ENCODE measurements at regions not wholly inside any gene's neighbourhood (a gene's known extent, or its start where the extent isn't known, plus 50 kb on each side); places are given as distances from the start of the nearest gene placed in this dataset.

GRCh38 chr1:229848752-229849677, 218.0 kb upstream of the GALNT2 start:
- no peak for DNase-seq (ENCODE audit: extremely low read depth, insufficient read length)
- peak; percentile 68 for TF ChIP-seq CTCF (IDR thresholded peaks at IDR 0.05; ENCODE audit: insufficient read depth, low read length, poor library complexity, severe bottlenecking)
- Histone ChIP-seq H3K27me3 (replicated peaks; ENCODE audit: control insufficient read depth, insufficient read depth, low read length) (no peaks in the 10 kb centered on the region), H3K36me3 (ENCODE audit: control insufficient read depth, insufficient read depth, low read length) (no peaks in the 10 kb centered on the region), H3K4me3 (replicated peaks; ENCODE audit: low read depth, low read length) (no peak overlapping the region)

GRCh38 chr1:229851511-229851910, 215.5 kb upstream of the GALNT2 start:
- H3K36me3 ChIP-seq (ENCODE audit: control insufficient read depth, insufficient read depth, low read length): no peaks in the 10 kb centered on the region
- no peak overlapping the region for H3K4me3 ChIP-seq (replicated peaks; ENCODE audit: low read depth, low read length)
- DNase-seq (ENCODE audit: extremely low read depth, insufficient read length): no peak
- H3K27me3 ChIP-seq (replicated peaks; ENCODE audit: control insufficient read depth, insufficient read depth, low read length): no peaks in the 10 kb centered on the region
- no peak for TF ChIP-seq CTCF (IDR thresholded peaks at IDR 0.05; ENCODE audit: insufficient read depth, low read length, poor library complexity, severe bottlenecking)

GRCh38 chr1:229853751-229854150, 213.3 kb upstream of the GALNT2 start:
- Histone ChIP-seq H3K36me3 (ENCODE audit: control insufficient read depth, insufficient read depth, low read length) (no peaks in the 10 kb centered on the region), H3K27me3 (replicated peaks; ENCODE audit: control insufficient read depth, insufficient read depth, low read length) (no peaks in the 10 kb centered on the region), H3K4me3 (replicated peaks; ENCODE audit: low read depth, low read length) (no peak overlapping the region)
- DNase-seq (ENCODE audit: extremely low read depth, insufficient read length): no peak
- TF ChIP-seq CTCF (IDR thresholded peaks at IDR 0.05; ENCODE audit: insufficient read depth, low read length, poor library complexity, severe bottlenecking): no peak

- no peak overlapping the region for H3K4me3 ChIP-seq (replicated peaks; ENCODE audit: low read depth, low read length)
- DNase-seq (ENCODE audit: extremely low read depth, insufficient read length): no peak
- H3K27me3 ChIP-seq (replicated peaks; ENCODE audit: control insufficient read depth, insufficient read depth, low read length): no peaks in the 10 kb centered on the region
- no peak for TF ChIP-seq CTCF (IDR thresholded peaks at IDR 0.05; ENCODE audit: insufficient read depth, low read length, poor library complexity, severe bottlenecking)
- no peaks in the 10 kb centered on the region for H3K36me3 ChIP-seq (ENCODE audit: control insufficient read depth, insufficient read depth, low read length)
These were observed 212.4 kb upstream of the GALNT2 start for GRCh38 chr1:229854620-229855019.

- H3K36me3 ChIP-seq (ENCODE audit: control insufficient read depth, insufficient read depth, low read length): no peaks in the 10 kb centered on the region
- H3K4me3 ChIP-seq (replicated peaks; ENCODE audit: low read depth, low read length): peak overlapping the region; percentile 39
- no peaks in the 10 kb centered on the region for H3K27me3 ChIP-seq (replicated peaks; ENCODE audit: control insufficient read depth, insufficient read depth, low read length)
- no peak for TF ChIP-seq CTCF (IDR thresholded peaks at IDR 0.05; ENCODE audit: insufficient read depth, low read length, poor library complexity, severe bottlenecking)
- DNase-seq (ENCODE audit: extremely low read depth, insufficient read length): peak; percentile 77
These were observed 210.9 kb upstream of the GALNT2 start for GRCh38 chr1:229856009-229856650.

All from GM06990 (cell line).